NCI-H146 treated with DMSO at 0.1 percent for 48 hours (cell line): ENCODE measurements at regions not wholly inside any gene's neighbourhood (a gene's known extent, or its start where the extent isn't known, plus 50 kb on each side); places are given as distances from the start of the nearest gene placed in this dataset.

ENCODE experiments used
- DNase-seq: peaks from one replicate; lab custom pipeline; 2025; ENCODE audit not compliant: unreplicated experiment; lab: John Stamatoyannopoulos, UW

- DNase-seq, result no peak
Measured at GRCh38 chr15:70291305-70292075, 193.8 kb upstream of the TLE3 start.

- no peak for DNase-seq
Measured at GRCh38 chr15:70290708-70291107, 193.0 kb upstream of the TLE3 start.

- DNase-seq, result no peak
Measured at GRCh38 chr15:70289191-70289955, 191.7 kb upstream of the TLE3 start.

GRCh38 chr15:70286113-70286806, 188.5 kb upstream of the TLE3 start:
- no peak for DNase-seq

GRCh38 chr15:70284438-70285214, 186.9 kb upstream of the TLE3 start:
- DNase-seq, result no peak

GRCh38 chr15:70283511-70283910, 185.8 kb upstream of the TLE3 start:
- no peak for DNase-seq

- no peak for DNase-seq
Measured at GRCh38 chr15:70281811-70282307, 184.1 kb upstream of the TLE3 start.

GRCh38 chr15:70281261-70281810, 183.6 kb upstream of the TLE3 start:
- DNase-seq, result no peak

- no peak for DNase-seq
Measured at GRCh38 chr15:70280781-70281180, 183.1 kb upstream of the TLE3 start.

- DNase-seq, result no peak
Measured at GRCh38 chr15:70279096-70279495, 181.4 kb upstream of the TLE3 start.

- DNase-seq, result no peak
Measured at GRCh38 chr15:70278644-70279043, 180.9 kb upstream of the TLE3 start.

GRCh38 chr15:70277556-70277955, 179.8 kb upstream of the TLE3 start:
- no peak for DNase-seq

- DNase-seq, result no peak
Measured at GRCh38 chr15:70276401-70276800, 178.7 kb upstream of the TLE3 start.

- no peak for DNase-seq
Measured at GRCh38 chr15:70275461-70276138, 177.9 kb upstream of the TLE3 start.

GRCh38 chr15:70274908-70275307, 177.2 kb upstream of the TLE3 start:
- no peak for DNase-seq

- DNase-seq, result no peak
Measured at GRCh38 chr15:70274255-70274880, 176.7 kb upstream of the TLE3 start.

GRCh38 chr15:70273808-70274207, 176.1 kb upstream of the TLE3 start:
- no peak for DNase-seq

GRCh38 chr15:70272565-70273355, 175.0 kb upstream of the TLE3 start:
- no peak for DNase-seq
